Heart right ventricle (tissue), 16 donors: ENCODE measurements at regions not wholly inside any gene's neighbourhood (a gene's known extent, or its start where the extent isn't known, plus 50 kb on each side); places are given as distances from the start of the nearest gene placed in this dataset.

Source experiments
- ATAC-seq, 8 donors: fragments of 200-7000 bp; cut with Tn5 transposase; one replicate each; pipeline ENCODE4 v1.9.1; 2020; ENCODE audit warnings: mild to moderate bottlenecking in 8 of 8, moderate library complexity in 8 of 8, moderate number of reproducible peaks in 1 of 8
- DNase-seq, 2 donors: peaks; one replicate each; pipeline ENCODE4 v3.0.0-alpha.2; 2020
- H3K27ac ChIP-seq, 10 donors: fragments of 200-600 bp; sonication (generic) in 2 of 10; one replicate each; pipeline versions ENCODE4 v1.5.0 to v1.8.0; 2020 to 2022; ENCODE audit warnings: mild to moderate bottlenecking in 3 of 10
- H3K27me3 ChIP-seq, 7 donors: fragments of 200-600 bp; one replicate each; pipeline ENCODE4 v1.8.0; 2021 to 2022; ENCODE audit warnings: mild to moderate bottlenecking in 2 of 7
- H3K36me3 ChIP-seq, 9 donors: fragments of 200-600 bp; sonication (generic) in 1 of 9; one replicate each; pipeline versions ENCODE4 v1.5.0 to v1.8.0; 2020 to 2022; ENCODE audit warnings: mild to moderate bottlenecking in 2 of 9
- H3K4me1 ChIP-seq, 9 donors: fragments of 200-600 bp; sonication (generic) in 1 of 9; one replicate each; pipeline versions ENCODE4 v1.5.0 to v1.8.0; 2020 to 2022; ENCODE audit warnings: mild to moderate bottlenecking in 4 of 9
- H3K4me3 ChIP-seq, 10 donors: fragments of 200-600 bp; sonication (generic) in 2 of 10; one replicate each; pipeline versions ENCODE4 v1.5.0 to v1.8.0; 2020 to 2022; ENCODE audit warnings: mild to moderate bottlenecking in 7 of 10, moderate library complexity in 2 of 10
- H3K9me3 ChIP-seq, 11 donors: fragments of 200-600 bp in 10 of 11; sonication (generic) in 2 of 11; one replicate each; pipeline versions ENCODE4 v1.5.0 to v1.8.0; 2013 to 2022; ENCODE audit warnings: mild to moderate bottlenecking in 2 of 11, control low read depth in 1 of 11, moderate library complexity in 1 of 11
- WGBS, 2 donors: extraction: QIAGEN DNeasy Blood & Tissue Kit; methylation state at CpG; one replicate each; pipeline ENCODE4 v1.1.7; 2013; ENCODE audit warnings: inconsistent platforms in 1 of 2; 5-methylcytosine and 5-hydroxymethylcytosine counted together
- intact Hi-C, 10 donors: fragments of 100-400 bp; cut with DNase I; formaldehyde crosslinking; loops; one replicate each; pipeline versions ENCODE4 v1.11.1 to v1.14.2; 2022
- TF ChIP-seq, protein P1 (sequence below), 9 donors: fragments of 200-600 bp; sonication (generic) in 2 of 9; IDR thresholded peaks; one replicate each; pipeline versions ENCODE4 v1.5.0 to v1.8.0; 2021 to 2022; ENCODE audit warnings: antibody characterized with exemption in 9 of 9, mild to moderate bottlenecking in 5 of 9, moderate library complexity in 1 of 9
- donor health status: Arrhythmogenic right ventricular cardiomyopathy.
- donor health status: ischemic (EF 13 %, LVEDD 7.1; RV severe dilation, severe dysfunction).
- donor health status: healthy with polysubstance abuse.
- donor health status: DM: no; HTN: yes; CAD: no.
- donor health status: DM: no; HTN: no; CAD: no.
- donor health status: ischemic (EF 25% LVEDD 6.9; RV normal size, moderate dysfunction).
- donor health status: ischemic (EF 25% LVEDD 5.7; RV mildly dilated, moderate dysfunction).
- donor health status: healthy.
- donor health status: DM: yes; HTN: yes; CAD: no.
- donor health status: Ischemic cardiomyopathy.
- donor health status: ischemic (EF 35%, LVEDD 5.7; RV mildly dilated, moderate dysfunction).
- donor health status: nonischemic (EF 11% LVEDD 7.7; RV severe dilation, severe dysfunction).
- donor health status: DM: yes; HTN: yes; CAD: no.
- donor health status: PGD.
- donor health status: ischemic (EF 29% LVEDD 5.4; RV normal size, mild dysfunction).
- donor health status: nonischemic (EF 23%, LVEDD 6.1; RV moderate dilation, normal function).

- no peaks in the 10 kb centered on the region for H3K27me3 ChIP-seq
- no peaks in the 10 kb centered on the region for H3K4me1 ChIP-seq
- H3K4me3 ChIP-seq = no peak overlapping the region
- TF ChIP-seq, protein P1, sequence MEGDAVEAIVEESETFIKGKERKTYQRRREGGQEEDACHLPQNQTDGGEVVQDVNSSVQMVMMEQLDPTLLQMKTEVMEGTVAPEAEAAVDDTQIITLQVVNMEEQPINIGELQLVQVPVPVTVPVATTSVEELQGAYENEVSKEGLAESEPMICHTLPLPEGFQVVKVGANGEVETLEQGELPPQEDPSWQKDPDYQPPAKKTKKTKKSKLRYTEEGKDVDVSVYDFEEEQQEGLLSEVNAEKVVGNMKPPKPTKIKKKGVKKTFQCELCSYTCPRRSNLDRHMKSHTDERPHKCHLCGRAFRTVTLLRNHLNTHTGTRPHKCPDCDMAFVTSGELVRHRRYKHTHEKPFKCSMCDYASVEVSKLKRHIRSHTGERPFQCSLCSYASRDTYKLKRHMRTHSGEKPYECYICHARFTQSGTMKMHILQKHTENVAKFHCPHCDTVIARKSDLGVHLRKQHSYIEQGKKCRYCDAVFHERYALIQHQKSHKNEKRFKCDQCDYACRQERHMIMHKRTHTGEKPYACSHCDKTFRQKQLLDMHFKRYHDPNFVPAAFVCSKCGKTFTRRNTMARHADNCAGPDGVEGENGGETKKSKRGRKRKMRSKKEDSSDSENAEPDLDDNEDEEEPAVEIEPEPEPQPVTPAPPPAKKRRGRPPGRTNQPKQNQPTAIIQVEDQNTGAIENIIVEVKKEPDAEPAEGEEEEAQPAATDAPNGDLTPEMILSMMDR (IDR thresholded peaks at IDR 0.05) = no peak
- DNase-seq (no peak), ATAC-seq (no peak)
- H3K36me3 ChIP-seq = no peaks in the 10 kb centered on the region
- intact Hi-C loops = loop anchor here in 1 of 10 donors (10.0 kb wide), 1 partner anchor 55 kb away; no protein-coding TSS in a partner anchor
- H3K9me3 ChIP-seq = peaks cover 0 to 13% (median 0%) of the 10 kb centered on the region in 11 donors
- WGBS, 2 donors = 81 to 85% methylated on average over 6 of the region's 6 CpGs
- H3K27ac ChIP-seq = no peak overlapping the region
Measured at GRCh38 chr7:68399991-68400590, 1198.2 kb upstream of the AUTS2 start.

- DNase-seq = no peak
- Histone ChIP-seq H3K27me3 (no peaks in the 10 kb centered on the region), H3K9me3 (peaks cover 0 to 13% (median 0%) of the 10 kb centered on the region in 11 donors), H3K4me3 (no peak overlapping the region), H3K27ac (no peak overlapping the region), H3K4me1 (no peaks in the 10 kb centered on the region), H3K36me3 (no peaks in the 10 kb centered on the region)
- intact Hi-C loops = no loop called here
- no peak for ATAC-seq
- 82 to 85% methylated on average over 3 of the region's 3 CpGs for WGBS, 2 donors
- TF ChIP-seq, protein P1 (IDR thresholded peaks at IDR 0.05) = no peak
Measured at GRCh38 chr7:68400783-68401182, 1197.5 kb upstream of the AUTS2 start.

GRCh38 chr7:68401313-68401712, 1197.0 kb upstream of the AUTS2 start:
- H3K9me3 ChIP-seq = peaks cover 0 to 13% (median 0%) of the 10 kb centered on the region in 11 donors
- H3K27me3 ChIP-seq = no peaks in the 10 kb centered on the region
- H3K27ac ChIP-seq = no peak overlapping the region
- DNase-seq (no peak), ATAC-seq (no peak)
- 78 to 86% methylated on average over 2 of the region's 2 CpGs for WGBS, 2 donors
- TF ChIP-seq, protein P1 (IDR thresholded peaks at IDR 0.05) = no peak
- H3K4me1 ChIP-seq = no peaks in the 10 kb centered on the region
- intact Hi-C loops = no loop called here
- no peaks in the 10 kb centered on the region for H3K36me3 ChIP-seq
- H3K4me3 ChIP-seq = no peak overlapping the region

DNA sequence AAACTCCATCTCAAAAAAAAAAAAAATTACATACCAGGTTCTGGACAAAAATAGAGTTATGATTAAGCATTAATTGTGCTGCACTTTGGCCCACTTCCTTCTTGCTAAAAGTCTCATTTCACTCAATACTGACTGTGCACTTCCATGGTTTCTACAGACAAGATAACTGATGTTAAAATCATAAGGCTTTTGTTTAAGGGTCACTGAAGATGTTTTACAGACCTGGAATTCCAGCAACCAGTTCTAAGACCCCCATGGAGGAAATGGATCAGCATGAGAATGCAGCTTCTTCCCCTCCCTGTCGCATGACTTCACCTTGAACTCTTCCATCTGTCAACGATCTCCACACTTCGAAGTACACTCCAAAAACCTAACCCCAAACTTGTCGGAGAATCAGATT, 1191.8 kb upstream of the AUTS2 start:
- no peaks in the 10 kb centered on the region for H3K27me3 ChIP-seq
- peaks cover 0 to 9% (median 0%) of the 10 kb centered on the region in 11 donors for H3K9me3 ChIP-seq
- H3K4me3 ChIP-seq = no peak overlapping the region
- no peaks in the 10 kb centered on the region for H3K4me1 ChIP-seq
- no peaks in the 10 kb centered on the region for H3K36me3 ChIP-seq
- ATAC-seq = no peak
- WGBS, 2 donors = 41 to 48% methylated on average over 4 of the region's 4 CpGs
- no peak for DNase-seq
- H3K27ac ChIP-seq = no peak overlapping the region
- TF ChIP-seq, protein P1 (IDR thresholded peaks at IDR 0.05) = no peak
- intact Hi-C loops = no loop called here
